ENCODE measurements at regions not wholly inside any gene's neighbourhood (a gene's known extent, or its start where the extent isn't known, plus 50 kb on each side); places are given as distances from the start of the nearest gene placed in this dataset.

GRCh38 chr14:39673734-39674133 is 241.5 kb upstream of the FBXO33 start:
- TF ChIP-seq REST (IDR thresholded peaks at IDR 0.05; ENCODE audit: insufficient read depth in 1 of 2, low read depth in 2 of 2, low read length in 2 of 2) (no peak), TAF1 (IDR thresholded peaks at IDR 0.05; ENCODE audit: borderline replicate concordance, insufficient read depth, low read length) (no peak)

Data from PFSK-1 (cell line).